ENCODE measurements at regions not wholly inside any gene's neighbourhood (a gene's known extent, or its start where the extent isn't known, plus 50 kb on each side); places are given as distances from the start of the nearest gene placed in this dataset.

DNA sequence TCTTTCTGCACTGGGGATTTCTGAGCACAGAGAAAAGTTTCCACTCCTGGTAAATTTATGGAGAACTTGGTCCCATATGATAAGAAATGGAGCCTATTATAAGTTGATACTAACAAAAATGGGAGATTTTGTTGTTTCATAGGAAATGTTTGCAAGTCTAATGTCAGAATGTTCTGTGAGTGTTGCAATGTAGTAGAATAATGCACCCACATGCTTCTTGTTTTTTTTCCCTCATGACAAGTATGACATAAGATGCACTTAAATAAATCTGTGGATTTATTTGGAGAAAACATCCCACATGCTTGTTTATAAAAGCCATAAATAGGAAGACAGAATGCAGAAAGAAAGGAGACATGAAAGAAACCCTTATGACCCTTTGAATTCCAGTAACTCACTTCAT lies 50.8 kb upstream of the KCNJ6 start:
- DNase-seq = no peak

DNA sequence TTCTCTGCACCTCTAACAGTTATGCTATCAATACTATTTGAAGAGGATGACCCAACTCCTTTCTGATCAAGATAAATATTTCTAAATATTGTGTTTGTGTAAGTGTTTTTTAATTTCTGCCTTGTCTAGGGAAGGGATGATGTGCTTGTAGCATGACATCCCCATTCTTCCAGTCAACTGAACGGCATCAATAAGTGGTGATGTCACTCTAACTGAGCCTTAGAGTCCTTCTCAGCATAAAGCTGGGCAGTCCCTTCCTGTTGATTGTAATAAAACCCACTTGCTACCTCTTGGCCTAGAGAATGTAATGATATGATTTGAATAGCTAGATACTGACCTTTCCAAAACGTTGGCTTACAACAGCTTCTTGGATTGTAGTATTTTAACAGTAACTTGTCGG lies 52.5 kb upstream of the KCNJ6 start:
- no peak for DNase-seq

GRCh38 chr21:37970548-37970947 lies 54.3 kb upstream of the KCNJ6 start:
- DNase-seq = no peak

DNA sequence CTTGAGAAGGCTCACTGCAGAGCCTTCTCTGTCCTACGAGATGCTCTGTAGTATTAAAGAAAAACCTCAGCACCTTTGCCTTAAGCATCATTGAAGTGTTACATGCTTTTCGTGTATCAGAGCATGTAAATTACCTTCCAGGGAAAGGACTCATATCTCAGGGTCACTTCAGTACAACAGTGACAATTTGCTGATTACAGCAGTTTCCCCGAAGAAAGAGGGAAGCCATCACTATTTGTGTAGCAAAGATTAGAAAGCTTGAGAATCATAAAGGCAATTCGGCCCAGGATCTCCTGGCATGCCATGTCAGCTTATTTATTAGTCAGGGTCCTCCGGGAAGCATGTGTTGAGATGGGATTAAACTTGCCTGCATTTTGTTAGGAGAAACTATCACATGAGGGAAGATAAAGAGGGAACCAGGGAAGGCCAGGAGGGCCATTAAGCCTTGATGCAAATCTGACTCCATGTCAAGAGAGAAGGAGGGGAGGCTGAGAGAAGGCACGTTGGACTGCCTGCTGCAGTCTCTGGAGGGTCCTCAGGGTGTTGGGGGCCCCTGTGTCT lies 55.2 kb upstream of the KCNJ6 start:
- no peak for DNase-seq

DNA sequence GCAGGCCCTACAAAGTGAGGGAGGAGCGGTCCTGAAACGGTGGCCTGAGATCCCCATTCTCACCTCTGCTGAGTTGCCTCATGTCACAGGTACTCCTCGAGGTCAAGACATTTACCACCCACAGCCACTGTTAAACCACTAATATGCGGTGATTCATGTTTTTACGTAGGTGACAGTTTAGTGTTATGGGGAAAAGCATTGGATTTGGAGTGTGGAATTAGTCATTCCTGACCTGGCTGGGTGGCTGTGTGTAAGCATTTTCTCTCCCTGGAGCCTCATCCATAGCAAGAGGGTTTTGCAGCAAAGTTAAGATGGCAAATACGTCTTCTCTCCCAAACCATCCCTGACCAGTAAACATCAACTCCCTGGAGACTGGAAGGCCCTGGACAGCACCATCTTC lies 57.8 kb upstream of the KCNJ6 start:
- no peak for DNase-seq

GRCh38 chr21:37982496-37983318 lies 66.5 kb upstream of the KCNJ6 start:
- no peak for DNase-seq

- no peak for DNase-seq
Observed at GRCh38 chr21:37983336-37984095, 67.3 kb upstream of the KCNJ6 start.

- DNase-seq = no peak
Observed at GRCh38 chr21:37984416-37984815, 68.2 kb upstream of the KCNJ6 start.

- no peak for DNase-seq
Observed at GRCh38 chr21:37986000-37986399, 69.7 kb upstream of the KCNJ6 start.

DNA sequence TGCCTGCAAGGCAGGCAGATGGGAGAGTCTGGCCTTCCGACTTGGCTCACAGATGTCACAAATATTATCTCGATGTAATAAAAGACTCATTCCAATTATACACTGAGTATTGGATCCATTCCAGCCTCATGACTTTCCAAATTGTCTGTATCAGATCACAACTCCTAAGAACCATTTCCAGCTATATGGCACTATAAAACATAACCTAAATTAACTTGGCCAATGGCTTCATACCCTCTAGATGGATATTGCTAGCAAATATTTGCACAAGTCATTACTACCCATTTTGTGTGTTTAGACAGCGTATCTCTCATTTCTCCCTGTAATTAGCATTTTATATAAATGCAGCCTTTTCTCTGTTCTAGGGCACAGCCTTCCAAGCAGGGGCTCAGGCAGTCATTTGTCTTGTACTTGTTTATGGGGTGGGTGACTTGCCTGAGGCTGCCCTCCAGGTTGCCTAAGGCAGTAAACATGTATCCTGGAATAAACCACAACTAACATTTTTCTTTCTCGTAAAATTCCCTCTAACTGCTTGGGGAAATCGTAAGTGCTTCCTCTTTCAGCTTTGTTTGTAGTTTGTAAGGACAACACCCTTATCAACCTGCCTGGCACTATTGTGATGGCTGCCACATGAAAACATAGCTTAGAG lies 70.6 kb upstream of the KCNJ6 start:
- DNase-seq = no peak

DNA sequence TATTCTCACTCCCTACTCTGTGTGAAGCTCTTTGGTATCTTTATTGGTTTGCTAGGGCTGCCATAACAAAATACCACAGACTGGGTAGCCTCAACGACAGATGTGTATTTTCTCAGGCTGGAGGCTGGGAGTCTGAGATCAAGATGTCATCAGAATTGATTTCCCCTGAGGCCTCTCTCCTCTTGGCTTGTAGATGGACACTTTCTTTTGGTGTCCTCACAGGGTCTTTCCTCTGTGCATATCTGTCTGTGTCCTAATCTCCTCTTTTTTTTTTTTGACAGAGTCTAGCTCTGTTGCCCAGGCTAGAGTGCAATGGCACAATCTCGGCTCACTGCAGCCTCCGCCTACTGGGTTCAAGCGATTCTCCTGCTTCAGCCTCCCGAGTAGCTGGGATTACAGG lies 71.4 kb upstream of the KCNJ6 start:
- DNase-seq = no peak

- no peak for DNase-seq
Observed at GRCh38 chr21:37993071-37993470, 76.8 kb upstream of the KCNJ6 start.

- no peak for DNase-seq
Observed at GRCh38 chr21:37994211-37994610, 78.0 kb upstream of the KCNJ6 start.

- no peak for DNase-seq
Observed at GRCh38 chr21:38012672-38013071, 96.4 kb upstream of the KCNJ6 start.

DNA sequence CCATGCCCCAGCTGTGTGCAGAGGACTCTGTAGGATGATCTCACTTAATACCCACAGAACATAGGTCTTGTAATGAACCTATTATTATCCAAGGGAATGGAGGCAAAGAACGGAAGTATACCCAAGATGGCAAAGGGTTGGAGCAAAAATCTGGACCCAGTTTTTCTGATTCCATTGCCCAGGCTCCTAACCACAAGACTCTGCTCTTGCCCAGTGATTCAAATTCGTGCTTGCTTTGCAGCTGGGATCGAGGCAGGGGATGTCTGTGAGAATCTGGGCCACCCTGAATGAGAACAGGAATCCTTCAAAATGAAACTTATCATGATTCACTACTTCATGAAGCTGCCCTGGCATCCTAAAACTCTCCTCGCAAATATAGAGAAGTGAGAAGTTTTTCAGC lies 97.5 kb upstream of the KCNJ6 start:
- no peak for DNase-seq

- no peak for DNase-seq
Observed at GRCh38 chr21:38014298-38014697, 98.0 kb upstream of the KCNJ6 start.

GRCh38 chr21:38027901-38028498 lies 111.7 kb upstream of the KCNJ6 start:
- no peak for DNase-seq

GRCh38 chr21:38032082-38032801 lies 116.0 kb upstream of the KCNJ6 start:
- DNase-seq = no peak

DNA sequence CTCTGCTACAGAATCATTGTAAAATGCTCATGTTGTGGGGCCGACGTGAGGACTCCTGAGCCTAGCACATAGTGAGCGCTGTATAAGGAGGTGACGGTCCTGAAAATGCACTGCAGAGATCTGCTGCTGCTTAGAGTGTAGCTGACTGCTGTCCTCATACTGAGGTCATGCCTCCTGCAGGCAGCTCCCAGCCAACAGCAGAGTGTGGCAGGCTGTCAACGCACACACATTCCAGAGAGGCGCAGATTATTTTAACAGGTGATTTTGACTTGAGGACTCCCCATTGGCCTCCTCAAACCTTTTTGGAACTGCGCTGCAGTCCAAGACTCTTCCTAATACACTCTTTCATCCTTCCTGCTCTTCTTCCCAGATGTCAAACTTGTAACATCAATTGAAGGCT lies 119.8 kb upstream of the KCNJ6 start:
- no peak for DNase-seq

- no peak for DNase-seq
Observed at GRCh38 chr21:38037416-38037815, 121.2 kb upstream of the KCNJ6 start.

- no peak for DNase-seq
Observed at GRCh38 chr21:38039369-38039768, 123.1 kb upstream of the KCNJ6 start.

DNA sequence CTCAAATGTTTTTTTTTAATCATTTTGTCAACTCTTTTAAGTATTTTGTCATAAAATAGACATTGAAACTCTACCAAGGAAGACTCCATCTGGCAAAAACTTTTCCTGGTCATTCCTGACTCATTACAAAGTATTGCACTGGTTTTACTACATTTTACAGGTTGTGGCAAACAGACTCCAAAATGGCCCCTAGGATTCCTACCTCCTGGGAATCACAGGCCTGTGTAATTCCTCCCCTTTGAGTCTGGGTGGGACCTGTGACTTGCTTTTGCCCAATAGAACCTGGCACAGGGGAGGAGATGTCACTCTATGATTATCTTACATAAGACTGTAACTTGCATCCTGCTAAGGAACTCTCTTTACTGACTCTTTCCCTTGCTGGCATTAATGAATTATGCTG lies 123.6 kb upstream of the KCNJ6 start:
- DNase-seq = no peak

DNA sequence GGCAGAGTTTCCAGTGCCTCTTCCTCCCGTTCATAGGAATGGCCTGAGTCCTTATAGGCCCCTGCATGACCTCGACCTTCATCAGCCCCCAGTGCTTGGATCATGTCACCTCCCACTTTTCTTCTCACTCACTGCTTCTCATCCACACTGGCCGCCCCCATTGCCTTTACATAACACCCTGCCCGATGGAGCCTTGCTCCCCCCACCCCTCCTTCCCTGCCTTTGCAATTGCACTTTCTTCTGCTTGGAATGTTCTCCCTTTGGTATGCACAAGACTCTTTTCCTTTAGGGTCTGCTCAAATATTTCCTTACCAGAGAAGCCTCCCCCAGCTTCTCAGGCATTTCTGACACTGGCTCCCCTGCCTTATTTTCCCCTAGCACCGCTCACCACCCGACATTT lies 125.2 kb upstream of the KCNJ6 start:
- no peak for DNase-seq
